Activated naive CD8-positive, alpha-beta T cell (primary cell): ENCODE measurements at regions not wholly inside any gene's neighbourhood (a gene's known extent, or its start where the extent isn't known, plus 50 kb on each side); places are given as distances from the start of the nearest gene placed in this dataset.

Experiments used
- H3K27ac Mint-ChIP-seq: one replicate; pipeline ENCODE4 v1.8.0; 2021; ENCODE audit warnings: mixed read lengths
- H3K27me3 Mint-ChIP-seq: one replicate; pipeline ENCODE4 v1.8.0; 2021; ENCODE audit warnings: mixed read lengths
- H3K36me3 Mint-ChIP-seq: one replicate; pipeline ENCODE4 v1.8.0; 2021; ENCODE audit warnings: mixed read lengths
- H3K4me1 Mint-ChIP-seq: one replicate; pipeline ENCODE4 v1.8.0; 2021; ENCODE audit warnings: low read depth, mixed read lengths
- H3K4me3 Mint-ChIP-seq: one replicate; pipeline ENCODE4 v1.8.0; 2021; ENCODE audit warnings: mild to moderate bottlenecking, mixed read lengths
- H3K9me3 Mint-ChIP-seq: one replicate; pipeline ENCODE4 v1.8.0; 2021; ENCODE audit warnings: low read depth, mixed read lengths

GRCh38 chrY:7457286-7458015 lies 545.9 kb upstream of the AMELY start:
- Mint-ChIP-seq H3K27ac (no peak overlapping the region), H3K9me3 (peaks cover 6% of the 10 kb centered on the region), H3K4me1 (no peaks in the 10 kb centered on the region), H3K27me3 (peaks cover 14% of the 10 kb centered on the region), H3K4me3 (no peak overlapping the region), H3K36me3 (peaks cover 3% of the 10 kb centered on the region)

DNA sequence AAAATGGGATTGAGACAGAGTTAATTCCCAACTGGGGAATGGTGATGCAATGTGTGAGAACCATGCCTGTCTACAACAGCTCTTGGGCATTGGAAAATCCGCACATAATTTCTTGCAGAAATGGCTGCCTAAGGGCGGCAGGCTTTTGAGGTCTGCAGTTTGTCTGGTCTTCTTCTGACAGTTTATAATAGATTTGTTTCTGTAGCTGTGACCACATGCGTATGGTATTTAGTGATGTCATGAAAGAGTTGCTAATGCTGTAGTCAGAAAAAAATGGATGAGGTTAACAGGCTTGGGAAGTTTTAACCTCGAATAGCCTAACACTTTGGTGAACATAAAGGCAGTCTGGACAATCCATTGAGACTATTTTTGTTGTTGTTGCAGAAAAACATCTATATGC lies 544.1 kb upstream of the AMELY start:
- Mint-ChIP-seq H3K4me3 (no peak overlapping the region), H3K36me3 (peaks cover 3% of the 10 kb centered on the region), H3K9me3 (peaks cover 6% of the 10 kb centered on the region), H3K4me1 (no peaks in the 10 kb centered on the region), H3K27ac (no peak overlapping the region), H3K27me3 (peaks cover 14% of the 10 kb centered on the region)

DNA sequence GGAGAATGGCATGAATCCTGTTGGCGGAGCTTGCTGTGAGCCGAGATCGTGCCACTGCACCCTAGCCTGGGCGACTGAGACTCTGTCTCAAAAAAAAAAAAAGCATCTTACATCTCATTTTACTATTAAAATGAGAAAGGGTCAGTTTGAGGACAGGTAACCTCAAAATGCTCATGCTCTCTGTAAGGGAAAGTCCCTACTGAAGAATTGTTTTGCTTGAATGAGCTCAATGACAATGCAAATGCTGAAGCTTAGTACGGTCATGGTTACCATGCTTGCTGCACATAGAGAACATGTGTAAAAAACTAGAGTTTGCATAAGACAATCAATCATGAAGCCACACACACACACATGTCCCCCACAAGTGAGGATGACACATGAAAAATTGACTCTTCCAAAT lies 541.8 kb upstream of the AMELY start:
- Mint-ChIP-seq H3K4me1 (no peaks in the 10 kb centered on the region), H3K27me3 (peaks cover 13% of the 10 kb centered on the region), H3K4me3 (no peak overlapping the region), H3K36me3 (no peaks in the 10 kb centered on the region), H3K9me3 (no peaks in the 10 kb centered on the region), H3K27ac (no peak overlapping the region)

DNA sequence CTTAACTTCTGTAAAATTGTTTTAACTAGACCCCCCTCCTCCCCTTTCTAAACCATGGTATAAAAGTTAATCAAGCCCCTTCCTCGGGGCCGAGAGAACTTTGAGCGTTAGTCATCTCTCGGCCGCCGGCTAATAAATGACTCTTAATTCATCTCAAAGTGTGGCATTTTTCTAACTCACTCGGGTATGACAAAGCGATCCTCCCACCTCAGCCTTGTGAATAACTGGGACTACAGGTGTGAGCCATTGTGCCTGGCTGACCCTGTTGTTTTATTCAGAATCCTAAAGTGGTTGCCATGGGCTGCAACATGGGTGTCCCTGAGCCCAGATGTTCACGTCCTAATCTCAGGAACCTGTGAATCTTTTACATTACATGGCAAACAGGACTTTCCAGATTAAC lies 540.7 kb upstream of the AMELY start:
- H3K4me3 Mint-ChIP-seq: no peak overlapping the region
- H3K36me3 Mint-ChIP-seq: no peaks in the 10 kb centered on the region
- no peak overlapping the region for H3K27ac Mint-ChIP-seq
- no peaks in the 10 kb centered on the region for H3K4me1 Mint-ChIP-seq
- no peaks in the 10 kb centered on the region for H3K9me3 Mint-ChIP-seq
- H3K27me3 Mint-ChIP-seq: peaks cover 13% of the 10 kb centered on the region

DNA sequence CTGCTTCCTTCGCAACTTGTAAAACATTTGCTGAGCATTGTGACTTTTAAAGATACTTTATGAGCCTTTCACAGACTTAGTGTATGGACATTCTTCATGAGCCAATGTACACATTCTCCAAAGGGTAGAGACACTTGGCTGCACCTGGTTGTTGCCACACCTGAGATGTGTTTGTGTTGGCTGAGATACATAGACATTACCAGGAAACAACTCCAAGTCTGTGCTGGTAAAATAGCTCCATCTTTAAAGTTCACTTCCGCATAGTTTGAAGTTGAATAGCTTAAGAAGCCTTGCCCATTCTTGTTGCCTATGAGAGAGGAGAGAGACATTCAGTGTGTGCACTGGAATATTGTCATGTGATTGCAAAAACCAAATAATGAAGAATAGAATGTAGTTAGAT lies 538.3 kb upstream of the AMELY start:
- Mint-ChIP-seq H3K4me1 (no peaks in the 10 kb centered on the region), H3K36me3 (no peaks in the 10 kb centered on the region), H3K27me3 (peaks cover 13% of the 10 kb centered on the region), H3K27ac (no peak overlapping the region), H3K9me3 (no peaks in the 10 kb centered on the region), H3K4me3 (no peak overlapping the region)

DNA sequence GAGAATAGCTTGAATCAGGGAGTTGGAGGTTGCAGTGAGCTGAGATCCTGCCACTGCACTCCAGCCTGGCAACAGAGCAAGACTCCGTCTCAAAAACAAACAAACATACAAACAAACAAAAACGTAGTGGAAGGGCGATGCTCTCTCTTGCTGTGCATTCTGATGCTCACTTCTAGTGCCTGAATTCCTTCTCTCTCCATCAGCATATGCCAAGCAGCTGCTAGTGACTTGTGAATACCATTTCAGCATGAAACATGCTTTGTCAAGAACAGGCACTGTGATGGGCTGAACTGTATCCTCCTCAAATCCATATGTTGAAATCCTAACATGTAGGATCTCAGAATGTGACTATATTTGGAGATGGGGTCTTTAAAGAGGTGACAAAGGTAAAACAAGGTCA lies 537.1 kb upstream of the AMELY start:
- Mint-ChIP-seq H3K36me3 (no peaks in the 10 kb centered on the region), H3K4me3 (no peak overlapping the region), H3K27ac (no peak overlapping the region), H3K4me1 (no peaks in the 10 kb centered on the region), H3K9me3 (no peaks in the 10 kb centered on the region), H3K27me3 (peaks cover 13% of the 10 kb centered on the region)

- no peaks in the 10 kb centered on the region for H3K36me3 Mint-ChIP-seq
- no peak overlapping the region for H3K4me3 Mint-ChIP-seq
- H3K27me3 Mint-ChIP-seq: peaks cover 13% of the 10 kb centered on the region
- no peaks in the 10 kb centered on the region for H3K9me3 Mint-ChIP-seq
- no peaks in the 10 kb centered on the region for H3K4me1 Mint-ChIP-seq
- H3K27ac Mint-ChIP-seq: no peak overlapping the region
These were observed 536.4 kb upstream of the AMELY start for GRCh38 chrY:7447881-7448516.

- no peak overlapping the region for H3K27ac Mint-ChIP-seq
- no peaks in the 10 kb centered on the region for H3K36me3 Mint-ChIP-seq
- no peaks in the 10 kb centered on the region for H3K9me3 Mint-ChIP-seq
- no peaks in the 10 kb centered on the region for H3K4me1 Mint-ChIP-seq
- H3K27me3 Mint-ChIP-seq: peaks cover 5% of the 10 kb centered on the region
- no peak overlapping the region for H3K4me3 Mint-ChIP-seq
These were observed 532.6 kb upstream of the AMELY start for GRCh38 chrY:7444141-7444540.

DNA sequence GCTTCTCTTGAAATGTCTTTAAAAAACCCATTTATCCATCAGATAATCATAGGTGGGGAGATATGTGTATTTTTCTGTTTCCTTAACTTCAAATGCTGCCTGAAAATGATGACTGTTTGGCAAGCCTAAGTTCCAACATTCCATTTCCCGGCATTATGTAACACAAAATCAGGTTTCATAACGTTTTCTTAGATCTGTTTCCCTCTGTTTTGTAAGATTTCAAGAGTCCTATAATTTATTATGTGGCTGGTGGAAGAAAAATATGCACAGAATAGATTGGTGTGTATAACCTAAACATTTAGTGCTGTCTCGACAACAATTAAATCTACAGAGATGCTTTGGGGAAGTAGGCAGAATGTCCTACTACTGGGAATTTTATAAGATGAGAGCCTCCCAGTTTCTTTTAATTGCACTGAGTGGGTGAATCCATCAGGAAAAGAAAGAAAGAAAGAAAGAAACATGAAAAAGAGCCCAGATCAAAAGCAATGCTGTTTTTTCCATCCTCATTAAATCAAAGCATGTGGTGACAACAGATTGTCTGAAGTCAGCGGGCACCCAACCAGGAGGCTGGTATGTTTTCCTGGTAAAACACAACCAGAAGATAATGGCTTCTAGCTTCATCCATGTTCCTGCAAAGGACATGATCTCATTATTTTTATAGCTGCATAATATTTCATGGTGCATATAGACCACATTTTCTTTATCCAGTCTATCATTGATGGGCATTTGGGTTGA lies 529.4 kb upstream of the AMELY start:
- no peaks in the 10 kb centered on the region for H3K9me3 Mint-ChIP-seq
- H3K27ac Mint-ChIP-seq: no peak overlapping the region
- H3K4me1 Mint-ChIP-seq: no peaks in the 10 kb centered on the region
- no peaks in the 10 kb centered on the region for H3K36me3 Mint-ChIP-seq
- no peak overlapping the region for H3K4me3 Mint-ChIP-seq
- H3K27me3 Mint-ChIP-seq: peaks cover 2% of the 10 kb centered on the region

- Mint-ChIP-seq H3K4me3 (no peak overlapping the region), H3K9me3 (no peaks in the 10 kb centered on the region), H3K4me1 (no peaks in the 10 kb centered on the region), H3K36me3 (no peaks in the 10 kb centered on the region), H3K27ac (no peak overlapping the region), H3K27me3 (peaks cover 2% of the 10 kb centered on the region)
These were observed 525.5 kb upstream of the AMELY start for GRCh38 chrY:7437086-7437485.

- Mint-ChIP-seq H3K36me3 (no peaks in the 10 kb centered on the region), H3K27ac (no peak overlapping the region), H3K9me3 (no peaks in the 10 kb centered on the region), H3K4me1 (no peaks in the 10 kb centered on the region), H3K4me3 (no peak overlapping the region), H3K27me3 (peaks cover 2% of the 10 kb centered on the region)
These were observed 522.6 kb upstream of the AMELY start for GRCh38 chrY:7433817-7434809.

- Mint-ChIP-seq H3K4me3 (no peak overlapping the region), H3K36me3 (no peaks in the 10 kb centered on the region), H3K27me3 (no peaks in the 10 kb centered on the region), H3K27ac (no peak overlapping the region), H3K9me3 (no peaks in the 10 kb centered on the region), H3K4me1 (no peaks in the 10 kb centered on the region)
These were observed 507.6 kb upstream of the AMELY start for GRCh38 chrY:7419165-7419564.

GRCh38 chrY:7417946-7418345 lies 506.4 kb upstream of the AMELY start:
- Mint-ChIP-seq H3K27ac (no peak overlapping the region), H3K27me3 (no peaks in the 10 kb centered on the region), H3K4me3 (no peak overlapping the region), H3K4me1 (no peaks in the 10 kb centered on the region), H3K9me3 (no peaks in the 10 kb centered on the region), H3K36me3 (no peaks in the 10 kb centered on the region)

DNA sequence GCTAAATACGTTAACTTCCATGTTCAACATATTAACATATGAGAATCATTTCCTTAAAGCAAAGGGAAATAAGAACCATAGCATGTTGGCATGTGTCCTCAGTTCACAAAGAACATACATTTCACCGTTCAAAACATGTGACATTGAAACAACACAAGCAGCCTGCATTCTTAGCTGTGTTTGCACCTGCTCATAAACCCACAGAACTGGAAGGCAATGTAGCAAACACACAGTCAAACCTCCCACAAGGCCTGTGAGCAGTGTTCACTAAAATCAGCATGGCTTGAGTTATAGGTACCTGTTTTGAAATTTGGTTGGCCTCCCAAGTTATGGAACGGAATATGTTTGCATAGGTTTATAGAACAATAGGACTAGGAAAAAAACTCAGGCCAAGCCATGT lies 504.9 kb upstream of the AMELY start:
- Mint-ChIP-seq H3K4me1 (no peaks in the 10 kb centered on the region), H3K9me3 (no peaks in the 10 kb centered on the region), H3K4me3 (no peak overlapping the region), H3K27me3 (no peaks in the 10 kb centered on the region), H3K27ac (no peak overlapping the region), H3K36me3 (no peaks in the 10 kb centered on the region)
